Stimulated activated naive CD8-positive, alpha-beta T cell treated with anti-CD3 and anti-CD28 coated beads, Interleukin-15, amount 100 ng/mL, for 72 hours (primary cell): ENCODE measurements at regions not wholly inside any gene's neighbourhood (a gene's known extent, or its start where the extent isn't known, plus 50 kb on each side); places are given as distances from the start of the nearest gene placed in this dataset.

ENCODE experiments used
- ATAC-seq: fragments of 150-1000 bp; cut with Tn5 transposase; 2 replicates; pipeline ENCODE4 v1.10.0; 2021; ENCODE audit warnings: mild to moderate bottlenecking, moderate library complexity
- DNase-seq, 2 donors: peaks; one replicate each; pipeline ENCODE4 v3.0.0; 2021 to 2022
- H3K27ac Mint-ChIP-seq, 2 donors: one replicate each; pipeline ENCODE4 v1.8.0; 2022; ENCODE audit warnings: mild to moderate bottlenecking in 2 of 2, mixed read lengths in 2 of 2, moderate library complexity in 2 of 2
- H3K27me3 Mint-ChIP-seq: one replicate; pipeline ENCODE4 v1.8.0; 2022; ENCODE audit warnings: mixed read lengths
- H3K4me1 Mint-ChIP-seq: one replicate; pipeline ENCODE4 v1.8.0; 2022; ENCODE audit warnings: mild to moderate bottlenecking, mixed read lengths
- H3K4me3 Mint-ChIP-seq, 2 donors: one replicate each; pipeline ENCODE4 v1.8.0; 2022; ENCODE audit warnings: mild to moderate bottlenecking in 2 of 2, mixed read lengths in 2 of 2, moderate library complexity in 1 of 2
- H3K9me3 Mint-ChIP-seq, 2 donors: one replicate each; pipeline ENCODE4 v1.8.0; 2022; ENCODE audit warnings: mixed read lengths in 2 of 2

DNA sequence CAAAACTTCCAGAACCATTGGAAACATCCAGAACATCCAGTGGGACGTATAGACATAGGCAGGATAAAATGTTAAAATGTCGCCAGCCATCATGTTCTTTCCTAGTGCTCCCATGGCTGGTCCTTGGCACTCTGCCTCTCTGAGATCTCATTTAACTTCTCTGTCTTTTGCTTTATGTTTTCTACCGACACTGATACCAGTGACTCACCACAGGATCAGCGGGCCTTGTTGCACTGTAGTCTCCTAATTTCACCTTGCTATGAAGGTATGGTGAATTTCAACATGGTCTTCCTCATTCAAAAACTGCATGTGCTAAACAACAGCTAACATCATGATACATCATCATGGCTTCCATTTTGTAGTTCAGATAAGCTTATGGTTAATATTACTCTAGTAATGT is 521.0 kb upstream of the IGFBP7 start:
- no peaks in the 10 kb centered on the region for H3K4me1 Mint-ChIP-seq
- peaks cover 10% of the 10 kb centered on the region in 2 donors for H3K9me3 Mint-ChIP-seq
- no peak for DNase-seq

GRCh38 chr4:57628004-57628403 is 517.8 kb upstream of the IGFBP7 start:
- Mint-ChIP-seq H3K27ac (no peak overlapping the region), H3K4me3 (no peak overlapping the region)
- DNase-seq = no peak

More for the DNA sequence above, 521.0 kb upstream of the IGFBP7 start:
- no peaks in the 10 kb centered on the region for H3K27me3 Mint-ChIP-seq
- H3K27ac Mint-ChIP-seq = no peak overlapping the region
- ATAC-seq = no peak
- H3K4me3 Mint-ChIP-seq = no peak overlapping the region

DNA sequence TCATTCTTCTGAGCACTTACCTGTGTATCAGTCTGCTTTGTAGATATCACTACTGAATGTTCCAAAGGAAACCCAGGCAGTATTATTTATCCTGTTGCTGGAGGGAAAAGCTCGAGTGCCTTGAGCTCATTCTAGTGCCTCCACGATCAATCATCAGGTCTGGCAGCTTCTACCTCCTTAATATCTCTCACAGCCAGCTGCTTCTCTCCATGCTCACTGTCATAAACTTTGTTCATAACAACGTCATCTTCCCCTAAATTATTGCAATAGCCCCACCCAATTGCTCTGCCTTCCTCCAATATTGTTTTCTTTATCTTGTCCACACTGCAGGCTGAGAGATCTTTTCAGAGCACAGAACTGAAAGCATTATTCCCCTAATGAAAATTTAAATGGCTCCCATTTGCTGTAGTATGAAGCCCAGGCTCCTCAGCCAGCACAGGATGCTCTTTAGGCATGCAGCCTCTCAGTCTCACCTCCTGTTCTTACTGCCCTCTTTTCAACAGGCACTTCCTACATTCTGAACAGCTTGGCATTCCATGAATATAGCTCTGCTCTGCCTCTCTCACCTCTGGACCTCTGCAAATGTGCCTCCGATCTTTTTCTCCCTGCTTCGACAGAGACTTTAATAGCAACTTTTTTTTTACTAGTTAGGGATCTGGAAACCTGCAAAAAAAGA is 504.2 kb upstream of the IGFBP7 start:
- no peak for DNase-seq
- Mint-ChIP-seq H3K9me3 (no peaks in the 10 kb centered on the region), H3K4me3 (no peak overlapping the region), H3K27ac (no peak overlapping the region), H3K4me1 (no peaks in the 10 kb centered on the region), H3K27me3 (no peaks in the 10 kb centered on the region)
- ATAC-seq = no peak

More at GRCh38 chr4:57628004-57628403, 517.8 kb upstream of the IGFBP7 start:
- no peaks in the 10 kb centered on the region for H3K27me3 Mint-ChIP-seq
- peaks cover 1 to 16% of the 10 kb centered on the region in 2 donors for H3K9me3 Mint-ChIP-seq
- H3K4me1 Mint-ChIP-seq = no peaks in the 10 kb centered on the region
- no peak for ATAC-seq

- ATAC-seq (no peak), DNase-seq (no peak)
- no peak overlapping the region for H3K4me3 Mint-ChIP-seq
- no peaks in the 10 kb centered on the region for H3K4me1 Mint-ChIP-seq
- H3K27me3 Mint-ChIP-seq = no peaks in the 10 kb centered on the region
- peaks cover 0 to 6% of the 10 kb centered on the region in 2 donors for H3K9me3 Mint-ChIP-seq
- H3K27ac Mint-ChIP-seq = no peak overlapping the region
Observed at GRCh38 chr4:57612279-57612678, 502.1 kb upstream of the IGFBP7 start.

DNA sequence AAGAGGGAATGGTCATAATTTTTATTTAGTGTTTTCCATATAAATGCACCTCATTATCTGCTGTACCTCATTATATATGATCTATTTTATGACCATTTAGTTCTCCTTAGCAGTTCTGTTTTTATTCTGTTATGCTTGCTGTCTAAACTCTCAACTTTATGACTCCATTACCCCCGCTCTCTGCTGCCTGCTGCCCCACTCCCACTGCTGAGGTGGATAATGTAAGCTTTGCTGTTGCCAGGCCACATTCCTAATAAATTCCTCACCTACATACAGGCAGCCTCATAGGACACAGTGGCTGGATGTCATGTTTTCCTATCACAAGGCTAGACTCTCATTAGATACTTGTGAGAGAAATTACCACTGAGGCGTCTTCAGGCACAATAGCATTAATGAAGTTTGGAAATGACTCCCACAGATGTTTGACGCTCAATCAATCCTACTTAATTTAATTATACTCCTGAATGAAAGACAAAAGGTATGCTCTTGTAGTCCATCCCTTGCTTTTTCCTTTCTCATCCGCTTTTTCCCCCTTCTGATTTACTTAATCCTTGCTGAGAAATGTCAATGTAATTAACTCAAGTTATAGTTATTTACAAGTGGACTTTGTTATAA is 497.5 kb upstream of the IGFBP7 start:
- DNase-seq (no peak), ATAC-seq (no peak)
- Mint-ChIP-seq H3K4me1 (no peaks in the 10 kb centered on the region), H3K4me3 (no peak overlapping the region), H3K27ac (no peak overlapping the region), H3K27me3 (no peaks in the 10 kb centered on the region), H3K9me3 (peaks cover 0 to 11% of the 10 kb centered on the region in 2 donors)

- Mint-ChIP-seq H3K4me1 (no peaks in the 10 kb centered on the region), H3K27ac (no peak overlapping the region), H3K4me3 (no peak overlapping the region), H3K9me3 (peaks cover 0 to 11% of the 10 kb centered on the region in 2 donors), H3K27me3 (no peaks in the 10 kb centered on the region)
- DNase-seq (no peak), ATAC-seq (no peak)
Observed at GRCh38 chr4:57605376-57605775, 495.2 kb upstream of the IGFBP7 start.

DNA sequence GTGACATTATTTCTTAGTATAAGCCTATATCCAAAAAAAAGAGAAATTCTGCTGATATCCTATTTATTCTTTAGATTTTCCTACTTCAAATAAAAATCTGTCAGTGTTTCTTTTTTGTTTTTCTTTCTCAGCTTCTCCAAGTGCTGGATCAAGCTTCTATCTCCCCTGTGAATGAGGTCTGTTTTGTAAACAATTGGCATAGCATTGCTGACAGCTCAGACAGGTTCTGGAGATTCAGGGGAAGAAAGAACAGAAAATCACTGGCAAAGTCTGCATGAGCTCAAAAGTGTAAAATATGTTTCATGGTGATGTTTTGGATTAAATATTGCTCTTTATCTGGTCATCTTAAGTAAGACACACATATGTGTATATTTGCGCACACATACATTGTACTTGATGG is 492.0 kb upstream of the IGFBP7 start:
- peaks cover 0 to 11% of the 10 kb centered on the region in 2 donors for H3K9me3 Mint-ChIP-seq
- no peaks in the 10 kb centered on the region for H3K27me3 Mint-ChIP-seq
- ATAC-seq = no peak
- no peak overlapping the region for H3K4me3 Mint-ChIP-seq
- H3K4me1 Mint-ChIP-seq = no peaks in the 10 kb centered on the region
- no peak overlapping the region for H3K27ac Mint-ChIP-seq
- DNase-seq = no peak

- H3K4me1 Mint-ChIP-seq = no peaks in the 10 kb centered on the region
- no peaks in the 10 kb centered on the region for H3K27me3 Mint-ChIP-seq
- no peak overlapping the region for H3K27ac Mint-ChIP-seq
- H3K9me3 Mint-ChIP-seq = peaks cover 10 to 18% of the 10 kb centered on the region in 2 donors
- ATAC-seq (no peak), DNase-seq (no peak)
- no peak overlapping the region for H3K4me3 Mint-ChIP-seq
Observed at GRCh38 chr4:57591073-57591472, 480.9 kb upstream of the IGFBP7 start.

- no peak for ATAC-seq
- DNase-seq = no peak
- H3K4me1 Mint-ChIP-seq = no peaks in the 10 kb centered on the region
- no peaks in the 10 kb centered on the region for H3K27me3 Mint-ChIP-seq
- no peak overlapping the region for H3K27ac Mint-ChIP-seq
- H3K9me3 Mint-ChIP-seq = peaks cover 16 to 20% of the 10 kb centered on the region in 2 donors
- H3K4me3 Mint-ChIP-seq = no peak overlapping the region
Observed at GRCh38 chr4:57588557-57588956, 478.4 kb upstream of the IGFBP7 start.

- Mint-ChIP-seq H3K4me1 (no peaks in the 10 kb centered on the region), H3K4me3 (no peak overlapping the region), H3K9me3 (peaks cover 12 to 40% of the 10 kb centered on the region in 2 donors), H3K27me3 (no peaks in the 10 kb centered on the region), H3K27ac (no peak overlapping the region)
- DNase-seq (no peak), ATAC-seq (no peak)
Observed at GRCh38 chr4:57580710-57581599, 470.8 kb upstream of the IGFBP7 start.

DNA sequence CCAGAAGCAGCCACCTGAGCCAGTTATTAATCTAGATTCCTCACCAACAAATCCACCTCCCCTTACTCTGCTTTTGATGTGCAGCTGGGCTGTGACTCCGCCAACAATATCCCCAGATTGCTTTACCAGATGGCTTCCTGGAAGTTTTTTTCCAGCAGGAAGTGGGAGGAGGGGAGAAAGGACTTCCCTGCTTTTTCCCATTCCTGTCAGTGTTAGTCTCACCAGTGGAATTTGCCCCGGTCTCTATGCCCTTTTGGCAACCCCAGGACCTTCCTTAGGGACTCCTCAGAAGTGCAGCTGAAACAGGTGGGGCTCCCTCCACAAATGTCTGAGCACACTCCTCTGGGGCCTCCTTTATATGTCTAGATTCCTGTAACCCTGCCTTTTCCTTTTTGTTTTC is 465.2 kb upstream of the IGFBP7 start:
- no peak overlapping the region for H3K4me3 Mint-ChIP-seq
- no peak for ATAC-seq
- H3K4me1 Mint-ChIP-seq = no peaks in the 10 kb centered on the region
- H3K27me3 Mint-ChIP-seq = no peaks in the 10 kb centered on the region
- H3K9me3 Mint-ChIP-seq = peaks cover 13 to 27% of the 10 kb centered on the region in 2 donors
- DNase-seq = no peak
- H3K27ac Mint-ChIP-seq = no peak overlapping the region

GRCh38 chr4:57554556-57555092 is 444.4 kb upstream of the IGFBP7 start:
- H3K4me1 Mint-ChIP-seq = no peaks in the 10 kb centered on the region
- H3K27ac Mint-ChIP-seq = no peak overlapping the region
- no peak overlapping the region for H3K4me3 Mint-ChIP-seq
- DNase-seq (no peak), ATAC-seq (no peak)
- peaks cover 5 to 7% of the 10 kb centered on the region in 2 donors for H3K9me3 Mint-ChIP-seq
- no peaks in the 10 kb centered on the region for H3K27me3 Mint-ChIP-seq

GRCh38 chr4:57553728-57554127 is 443.5 kb upstream of the IGFBP7 start:
- ATAC-seq = no peak
- H3K4me1 Mint-ChIP-seq = no peaks in the 10 kb centered on the region
- peaks cover 5% of the 10 kb centered on the region in 2 donors for H3K9me3 Mint-ChIP-seq
- DNase-seq = no peak
- no peak overlapping the region for H3K27ac Mint-ChIP-seq
- H3K4me3 Mint-ChIP-seq = no peak overlapping the region
- H3K27me3 Mint-ChIP-seq = no peaks in the 10 kb centered on the region

GRCh38 chr4:57550198-57550597 is 440.0 kb upstream of the IGFBP7 start:
- no peaks in the 10 kb centered on the region for H3K27me3 Mint-ChIP-seq
- H3K4me1 Mint-ChIP-seq = no peaks in the 10 kb centered on the region
- H3K9me3 Mint-ChIP-seq = no peaks in the 10 kb centered on the region
- no peak overlapping the region for H3K4me3 Mint-ChIP-seq
- DNase-seq (no peak), ATAC-seq (no peak)
- H3K27ac Mint-ChIP-seq = no peak overlapping the region

GRCh38 chr4:57548856-57549255 is 438.7 kb upstream of the IGFBP7 start:
- no peak overlapping the region for H3K27ac Mint-ChIP-seq
- no peaks in the 10 kb centered on the region for H3K27me3 Mint-ChIP-seq
- no peak for ATAC-seq
- H3K4me1 Mint-ChIP-seq = no peaks in the 10 kb centered on the region
- DNase-seq = no peak
- no peak overlapping the region for H3K4me3 Mint-ChIP-seq
- H3K9me3 Mint-ChIP-seq = no peaks in the 10 kb centered on the region
